Activated CD8-positive, alpha-beta memory T cell treated with anti-CD3 and anti-CD28 coated beads, Interleukin-2, amount 10 ng/mL, durations not matched to agents 7 days and 5 days (primary cell): ENCODE measurements at regions not wholly inside any gene's neighbourhood (a gene's known extent, or its start where the extent isn't known, plus 50 kb on each side); places are given as distances from the start of the nearest gene placed in this dataset.
A peak's percentile ranks its signal among the peaks of the same experiment; 100 is the strongest.
"Not testable (repeated sequence)": the region's sequence is repeated elsewhere in the genome, so short reads cannot be mapped to it uniquely, and the experiment has no call there.

Experiments used
- ATAC-seq: fragments of 150-1000 bp; cut with Tn5 transposase; one replicate; pipeline ENCODE4 v1.10.0; 2021; ENCODE audit warnings: moderate library complexity
- CTCF ChIA-PET: fragments of 350-600 bp; sonication (Branson Sonifier 250); formaldehyde crosslinking; loops from one replicate; lab custom pipeline; 2021; ENCODE audit warnings: antibody characterized with exemption; lab: Charles Lee
- DNase-seq: peaks from one replicate; pipeline ENCODE4 v3.0.0-alpha.2; 2020
- H3K27ac Mint-ChIP-seq: one replicate; pipeline ENCODE4 v1.8.0; 2021; ENCODE audit warnings: mild to moderate bottlenecking, mixed read lengths
- H3K27me3 Mint-ChIP-seq: one replicate; pipeline ENCODE4 v1.8.0; 2021; ENCODE audit warnings: mixed read lengths
- H3K36me3 Mint-ChIP-seq: one replicate; pipeline ENCODE4 v1.8.0; 2021; ENCODE audit warnings: mild to moderate bottlenecking, mixed read lengths
- H3K4me1 Mint-ChIP-seq: one replicate; pipeline ENCODE4 v1.8.0; 2021; ENCODE audit warnings: mixed read lengths
- H3K4me3 Mint-ChIP-seq: one replicate; pipeline ENCODE4 v1.8.0; 2021; ENCODE audit warnings: mild to moderate bottlenecking, moderate library complexity, mixed read lengths
- H3K9me3 Mint-ChIP-seq: one replicate; pipeline ENCODE4 v1.8.0; 2022; ENCODE audit warnings: low read depth, mixed read lengths

GRCh38 chr17:20668868-20669267 lies 89.3 kb downstream of the CDRT15L2 start:
- H3K27me3 Mint-ChIP-seq, H3K4me1 Mint-ChIP-seq, CTCF ChIA-PET, DNase-seq, H3K9me3 Mint-ChIP-seq, H3K4me3 Mint-ChIP-seq, ATAC-seq, H3K27ac Mint-ChIP-seq, H3K36me3 Mint-ChIP-seq: not testable (repeated sequence)

- H3K27me3 Mint-ChIP-seq, H3K36me3 Mint-ChIP-seq, CTCF ChIA-PET, H3K4me1 Mint-ChIP-seq, H3K9me3 Mint-ChIP-seq, DNase-seq, ATAC-seq, H3K27ac Mint-ChIP-seq, H3K4me3 Mint-ChIP-seq: not testable (repeated sequence)
These were observed 91.0 kb downstream of the CDRT15L2 start for GRCh38 chr17:20670506-20670905.

- not testable (repeated sequence) for ATAC-seq
These were observed 94.8 kb downstream of the CDRT15L2 start for GRCh38 chr17:20674374-20674773.

GRCh38 chr17:20675707-20676106 lies 96.2 kb downstream of the CDRT15L2 start:
- H3K4me1 Mint-ChIP-seq, H3K27ac Mint-ChIP-seq, DNase-seq, H3K36me3 Mint-ChIP-seq, ATAC-seq, CTCF ChIA-PET, H3K27me3 Mint-ChIP-seq, H3K4me3 Mint-ChIP-seq, H3K9me3 Mint-ChIP-seq: not testable (repeated sequence)

More at GRCh38 chr17:20674374-20674773, 94.8 kb downstream of the CDRT15L2 start:
- H3K27ac Mint-ChIP-seq, CTCF ChIA-PET, H3K27me3 Mint-ChIP-seq, H3K4me3 Mint-ChIP-seq, DNase-seq, H3K9me3 Mint-ChIP-seq, H3K36me3 Mint-ChIP-seq, H3K4me1 Mint-ChIP-seq: not testable (repeated sequence)

GRCh38 chr17:20676656-20677055 lies 97.1 kb downstream of the CDRT15L2 start:
- H3K4me1 Mint-ChIP-seq, H3K4me3 Mint-ChIP-seq, DNase-seq, CTCF ChIA-PET, ATAC-seq, H3K27ac Mint-ChIP-seq, H3K27me3 Mint-ChIP-seq, H3K9me3 Mint-ChIP-seq, H3K36me3 Mint-ChIP-seq: not testable (repeated sequence)

GRCh38 chr17:20677469-20677868 lies 97.9 kb downstream of the CDRT15L2 start:
- H3K27me3 Mint-ChIP-seq, ATAC-seq, H3K36me3 Mint-ChIP-seq, H3K27ac Mint-ChIP-seq, H3K4me3 Mint-ChIP-seq, H3K9me3 Mint-ChIP-seq, CTCF ChIA-PET, DNase-seq, H3K4me1 Mint-ChIP-seq: not testable (repeated sequence)

GRCh38 chr17:20678424-20678823 lies 98.9 kb downstream of the CDRT15L2 start:
- H3K36me3 Mint-ChIP-seq, H3K27me3 Mint-ChIP-seq, H3K4me1 Mint-ChIP-seq, H3K9me3 Mint-ChIP-seq, H3K27ac Mint-ChIP-seq, DNase-seq, H3K4me3 Mint-ChIP-seq, ATAC-seq, CTCF ChIA-PET: not testable (repeated sequence)

GRCh38 chr17:20681746-20682722 lies 102.5 kb downstream of the CDRT15L2 start:
- DNase-seq, CTCF ChIA-PET, H3K27ac Mint-ChIP-seq, ATAC-seq, H3K27me3 Mint-ChIP-seq, H3K36me3 Mint-ChIP-seq, H3K9me3 Mint-ChIP-seq, H3K4me1 Mint-ChIP-seq, H3K4me3 Mint-ChIP-seq: not testable (repeated sequence)

- ATAC-seq, H3K27ac Mint-ChIP-seq, CTCF ChIA-PET, DNase-seq, H3K4me1 Mint-ChIP-seq, H3K9me3 Mint-ChIP-seq, H3K27me3 Mint-ChIP-seq, H3K36me3 Mint-ChIP-seq, H3K4me3 Mint-ChIP-seq: not testable (repeated sequence)
These were observed 104.2 kb downstream of the CDRT15L2 start for GRCh38 chr17:20683651-20684229.

- H3K27ac Mint-ChIP-seq, H3K36me3 Mint-ChIP-seq, CTCF ChIA-PET, H3K27me3 Mint-ChIP-seq, H3K4me3 Mint-ChIP-seq, ATAC-seq, H3K9me3 Mint-ChIP-seq, H3K4me1 Mint-ChIP-seq, DNase-seq: not testable (repeated sequence)
These were observed 105.5 kb downstream of the CDRT15L2 start for GRCh38 chr17:20684975-20685374.

- ATAC-seq, H3K9me3 Mint-ChIP-seq, H3K36me3 Mint-ChIP-seq, DNase-seq, H3K27ac Mint-ChIP-seq, H3K4me1 Mint-ChIP-seq, H3K27me3 Mint-ChIP-seq, H3K4me3 Mint-ChIP-seq, CTCF ChIA-PET: not testable (repeated sequence)
These were observed 108.1 kb downstream of the CDRT15L2 start for GRCh38 chr17:20687584-20687983.

- H3K36me3 Mint-ChIP-seq, H3K4me3 Mint-ChIP-seq, H3K9me3 Mint-ChIP-seq, DNase-seq, H3K4me1 Mint-ChIP-seq, H3K27ac Mint-ChIP-seq, CTCF ChIA-PET, ATAC-seq: not testable (repeated sequence)
- H3K27me3 Mint-ChIP-seq = peaks cover 14% of the 10 kb centered on the region
These were observed 109.7 kb downstream of the CDRT15L2 start for GRCh38 chr17:20689170-20689749.

- H3K36me3 Mint-ChIP-seq, H3K9me3 Mint-ChIP-seq, DNase-seq, H3K27ac Mint-ChIP-seq, CTCF ChIA-PET, H3K4me3 Mint-ChIP-seq, ATAC-seq: not testable (repeated sequence)
- peaks cover 22% of the 10 kb centered on the region for H3K27me3 Mint-ChIP-seq
- peaks cover 16% of the 10 kb centered on the region for H3K4me1 Mint-ChIP-seq
These were observed 113.2 kb downstream of the CDRT15L2 start for GRCh38 chr17:20692706-20693105.

GRCh38 chr17:20695871-20696270 lies 116.3 kb downstream of the CDRT15L2 start:
- Mint-ChIP-seq H3K4me1 (peaks cover 31% of the 10 kb centered on the region), H3K27me3 (peaks cover 15% of the 10 kb centered on the region), H3K27ac (peak overlapping the region; percentile 6)
- CTCF ChIA-PET, ATAC-seq, H3K9me3 Mint-ChIP-seq, H3K36me3 Mint-ChIP-seq, H3K4me3 Mint-ChIP-seq: not testable (repeated sequence)
- DNase-seq = peak; percentile 59
